Stimulated activated CD8-positive, alpha-beta memory T cell treated with anti-CD3 and anti-CD28 coated beads, Interleukin-4, amount 100 ng/mL, for 1 hour (primary cell): ENCODE measurements at regions not wholly inside any gene's neighbourhood (a gene's known extent, or its start where the extent isn't known, plus 50 kb on each side); places are given as distances from the start of the nearest gene placed in this dataset.

Experiments used
- DNase-seq, 2 donors: peaks; one replicate each; pipeline ENCODE4 v3.0.0-alpha.2; 2020; ENCODE audit warnings: low read depth in 2 of 2, low spot score in 1 of 2

GRCh38 chr3:102224171-102224570 lies 210.6 kb upstream of the ZPLD1 start:
- DNase-seq, result no peak

GRCh38 chr3:102225005-102225404 lies 209.8 kb upstream of the ZPLD1 start:
- DNase-seq, result no peak

- DNase-seq, result no peak
These were observed 209.2 kb upstream of the ZPLD1 start for GRCh38 chr3:102225407-102226132.

DNA sequence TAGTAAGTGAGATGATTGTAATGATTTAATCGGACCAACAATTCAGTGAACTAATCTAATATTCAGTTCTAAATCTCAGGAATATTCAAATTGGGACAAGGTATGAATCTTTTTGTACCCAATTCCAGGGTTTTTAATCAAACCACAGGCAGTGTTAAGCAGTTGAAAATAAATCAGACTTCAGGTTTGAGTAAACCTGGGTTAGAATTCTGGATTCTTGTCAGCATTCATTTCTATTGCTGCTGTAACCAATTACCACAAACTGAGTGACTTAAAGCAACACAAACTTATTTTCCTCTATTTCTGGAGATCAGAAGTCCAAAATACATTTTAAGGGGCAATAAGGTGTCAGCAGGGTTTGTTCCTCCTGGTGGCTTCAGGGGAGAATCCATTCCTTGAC lies 208.4 kb upstream of the ZPLD1 start:
- DNase-seq, result no peak

GRCh38 chr3:102229062-102229655 lies 205.7 kb upstream of the ZPLD1 start:
- peak; percentile 46 to 52 for DNase-seq

GRCh38 chr3:102230057-102230456 lies 204.8 kb upstream of the ZPLD1 start:
- DNase-seq, result no peak

DNA sequence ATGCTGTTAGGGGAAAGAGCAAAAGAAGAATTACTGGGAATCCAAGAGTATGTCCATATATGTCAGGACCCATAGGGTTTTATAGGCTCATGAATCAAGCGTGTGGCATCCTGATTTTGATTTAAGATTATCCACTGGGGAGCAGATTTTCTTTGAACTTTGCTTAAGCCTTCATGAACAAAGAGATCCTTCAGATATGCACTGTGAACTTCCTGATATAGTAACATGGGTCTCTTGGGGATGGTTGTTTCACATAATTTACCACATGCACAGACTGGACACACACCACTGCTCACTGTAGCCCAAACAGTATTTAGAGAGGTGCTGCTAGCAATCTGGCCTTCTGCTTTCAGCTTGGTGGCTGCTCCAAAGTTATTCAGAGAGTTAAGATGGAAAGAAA lies 200.9 kb upstream of the ZPLD1 start:
- DNase-seq, result no peak

DNA sequence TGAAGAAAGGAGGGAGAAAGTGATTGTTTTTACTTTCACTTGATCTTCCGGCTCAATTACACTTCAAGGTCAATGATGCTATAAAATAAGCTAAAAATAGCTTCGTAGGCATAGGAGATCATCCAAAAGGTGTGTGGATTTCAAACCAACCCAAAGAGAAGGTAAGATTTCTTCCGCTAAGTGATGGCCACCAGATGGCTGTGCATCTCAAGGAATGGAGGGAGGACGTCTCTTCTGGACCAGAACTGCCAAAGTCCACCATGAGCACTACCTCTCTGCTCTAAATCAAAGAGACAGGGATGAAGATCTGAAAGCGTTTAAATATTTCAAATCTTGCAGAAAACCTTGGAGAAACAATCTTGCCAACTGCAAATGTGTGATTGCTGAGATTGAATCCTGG lies 199.1 kb upstream of the ZPLD1 start:
- no peak for DNase-seq

- DNase-seq, result no peak
These were observed 197.6 kb upstream of the ZPLD1 start for GRCh38 chr3:102237181-102237580.

GRCh38 chr3:102237838-102238237 lies 197.0 kb upstream of the ZPLD1 start:
- no peak for DNase-seq

- no peak for DNase-seq
These were observed 196.5 kb upstream of the ZPLD1 start for GRCh38 chr3:102238362-102238761.

- no peak for DNase-seq
These were observed 194.1 kb upstream of the ZPLD1 start for GRCh38 chr3:102240720-102241119.

GRCh38 chr3:102248981-102249705 lies 185.7 kb upstream of the ZPLD1 start:
- DNase-seq, result no peak

DNA sequence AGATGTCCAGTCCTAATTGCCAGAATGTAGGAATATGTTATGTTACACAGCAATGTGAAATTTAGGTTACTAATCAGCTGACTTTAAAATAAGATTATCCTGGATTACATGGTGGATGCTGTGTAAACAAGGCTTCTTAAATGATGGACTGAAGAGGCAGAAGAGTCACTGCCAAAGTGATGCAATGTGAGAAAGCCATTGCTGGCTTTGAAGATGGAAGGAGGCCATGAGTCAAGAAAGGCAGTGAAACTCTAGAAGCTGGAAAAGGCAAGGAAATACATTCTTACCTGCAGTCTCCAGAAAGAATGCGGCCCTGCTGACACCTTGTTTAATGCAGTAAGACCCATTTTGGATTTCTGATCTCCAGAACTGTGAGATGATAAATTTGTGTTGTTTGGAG lies 179.1 kb upstream of the ZPLD1 start:
- DNase-seq, result no peak

DNA sequence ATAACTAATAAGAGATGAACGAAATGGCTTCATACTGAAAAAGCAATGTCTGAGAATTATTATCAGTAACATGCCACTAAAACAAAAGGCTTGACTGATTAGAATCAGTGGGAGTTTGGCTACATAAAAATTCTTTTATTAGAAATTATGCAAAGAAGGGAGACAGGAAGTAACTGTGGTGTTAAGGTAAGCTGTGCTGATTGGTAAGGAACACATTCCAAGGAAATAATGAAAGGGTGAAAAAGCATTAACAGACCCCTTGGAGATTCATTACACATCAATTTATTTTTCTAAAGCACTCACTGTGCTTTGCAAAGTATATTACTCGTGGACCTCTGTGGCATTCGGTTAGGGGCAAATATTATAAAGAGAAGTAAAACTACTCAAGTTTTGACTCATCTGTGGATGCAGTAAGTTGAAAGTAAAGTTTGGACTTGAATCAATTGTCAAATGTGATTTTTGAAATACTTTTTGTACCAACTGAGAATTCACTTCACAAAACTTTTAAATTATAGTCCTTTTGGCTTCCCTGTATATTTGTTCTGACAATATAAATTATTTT lies 176.1 kb upstream of the ZPLD1 start:
- no peak for DNase-seq

GRCh38 chr3:102259663-102260062 lies 175.2 kb upstream of the ZPLD1 start:
- no peak for DNase-seq

DNA sequence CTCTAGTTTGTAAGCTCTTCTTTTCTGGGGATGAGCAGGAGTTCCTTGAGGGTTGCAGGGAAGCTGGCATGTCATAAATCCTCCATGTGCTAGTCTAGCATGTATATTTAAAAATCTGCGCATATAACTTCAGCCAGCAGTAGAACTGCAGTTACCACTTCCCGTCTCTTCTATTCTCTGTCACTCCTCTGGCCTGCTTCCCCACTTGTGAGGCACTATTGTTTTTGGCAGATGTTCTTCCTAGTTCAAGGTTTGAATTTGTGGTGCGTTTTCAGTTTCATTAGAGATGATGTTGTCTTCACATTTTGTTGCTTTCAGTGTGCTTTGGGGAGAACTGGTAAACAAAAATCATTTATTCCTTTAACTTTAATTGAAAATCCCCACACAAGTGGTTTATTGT lies 169.1 kb upstream of the ZPLD1 start:
- DNase-seq, result no peak

GRCh38 chr3:102269406-102269805 lies 165.4 kb upstream of the ZPLD1 start:
- DNase-seq, result no peak

GRCh38 chr3:102290241-102290640 lies 144.6 kb upstream of the ZPLD1 start:
- no peak for DNase-seq

- DNase-seq, result no peak
These were observed 139.1 kb upstream of the ZPLD1 start for GRCh38 chr3:102295756-102296155.

DNA sequence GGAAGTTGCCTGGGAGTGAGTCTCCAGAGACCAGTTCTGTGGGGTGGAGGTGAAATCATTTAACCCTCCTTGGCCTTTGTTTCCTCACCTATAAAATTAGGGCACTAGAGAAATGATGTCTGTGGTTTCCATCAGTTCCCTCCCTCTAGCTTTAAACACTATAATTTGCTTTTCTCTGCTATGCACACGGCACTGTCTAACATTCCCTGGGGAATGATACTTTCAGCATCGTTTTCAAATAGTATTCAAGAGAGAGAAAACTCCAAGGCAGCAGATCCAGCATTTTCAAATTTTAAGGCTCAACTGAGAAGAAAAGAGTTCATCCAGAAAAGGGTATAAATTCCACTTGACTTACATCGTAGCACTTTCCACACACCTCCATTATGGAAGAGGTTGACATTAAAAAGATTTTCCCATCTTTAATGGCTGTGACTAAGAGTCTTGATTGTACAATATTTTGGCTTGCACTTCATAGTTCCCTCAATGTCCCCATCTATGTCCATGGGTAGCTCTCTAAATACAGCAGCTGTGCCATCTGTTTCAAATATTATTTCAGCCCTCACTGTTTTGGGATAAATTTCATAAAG lies 137.7 kb upstream of the ZPLD1 start:
- DNase-seq, result no peak
